ENCODE measurements at regions not wholly inside any gene's neighbourhood (a gene's known extent, or its start where the extent isn't known, plus 50 kb on each side); places are given as distances from the start of the nearest gene placed in this dataset.

DNA sequence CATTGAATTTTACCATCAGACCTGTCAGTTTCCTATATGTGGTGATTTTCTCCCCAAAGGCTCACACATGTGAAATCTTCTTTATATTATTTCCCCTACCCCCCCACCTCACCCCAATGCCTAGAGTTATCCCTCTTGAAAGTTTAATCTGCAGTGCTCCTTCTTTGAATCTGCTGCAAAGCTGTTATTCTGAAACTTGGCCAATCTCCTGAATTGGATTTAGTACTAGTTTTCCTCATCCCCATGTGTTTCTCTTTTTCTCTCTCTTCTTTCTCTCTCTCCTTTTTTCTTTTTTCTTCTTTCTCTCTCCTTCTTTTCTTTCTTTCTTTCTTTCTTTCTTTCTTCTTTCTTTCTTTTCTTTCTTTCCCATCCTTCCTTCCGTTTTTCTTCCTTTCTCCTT lies 886.2 kb downstream of the TYW1 start:
- TF ChIP-seq EZH2 (IDR thresholded peaks at IDR 0.05): no peak
- TF ChIP-seq POLR2AphosphoS5 (IDR thresholded peaks at IDR 0.05; ENCODE audit: borderline replicate concordance, low read depth, low read length): no peak
- no peak for TF ChIP-seq FOXP2 (optimal IDR thresholded peaks at IDR 0.05; ENCODE audit: control extremely low read depth, extremely low read length, insufficient read depth)
